Neuronal stem cell (in vitro differentiated cells): ENCODE measurements at regions not wholly inside any gene's neighbourhood (a gene's known extent, or its start where the extent isn't known, plus 50 kb on each side); places are given as distances from the start of the nearest gene placed in this dataset.

Experiments
- DNase-seq: peaks from one replicate; pipeline ENCODE4 v3.0.0-alpha.2; 2013; ENCODE audit warnings: low spot score
- H2AFZ ChIP-seq: one replicate; pipeline ENCODE4 v1.6.1; 2013; ENCODE audit warnings: mild to moderate bottlenecking, low read length, inconsistent platforms
- H2AK5ac ChIP-seq: 2 replicates; pipeline ENCODE4 v1.6.1; 2013; ENCODE audit warnings: low read depth, mild to moderate bottlenecking, inconsistent platforms, low read length, moderate library complexity, mixed read lengths
- H2BK120ac ChIP-seq: 2 replicates; pipeline ENCODE4 v1.6.1; 2013; ENCODE audit warnings: low read depth, mild to moderate bottlenecking, inconsistent platforms, low read length, moderate library complexity, mixed read lengths
- H2BK12ac ChIP-seq: one replicate; pipeline ENCODE4 v1.6.1; 2013; ENCODE audit warnings: low read length, inconsistent platforms
- H2BK15ac ChIP-seq: 2 replicates; pipeline ENCODE4 v1.6.1; 2013; ENCODE audit warnings: mild to moderate bottlenecking, low read length, inconsistent platforms, mixed read lengths
- H2BK5ac ChIP-seq: one replicate; pipeline ENCODE4 v1.6.1; 2013; ENCODE audit warnings: inconsistent platforms, mild to moderate bottlenecking, low read length, moderate library complexity
- H3K14ac ChIP-seq: one replicate; pipeline ENCODE4 v1.6.1; 2013; ENCODE audit warnings: low read length, inconsistent platforms
- H3K18ac ChIP-seq: 2 replicates; pipeline ENCODE4 v1.6.1; 2013; ENCODE audit warnings: low read length, inconsistent platforms
- H3K23ac ChIP-seq: 2 replicates; pipeline ENCODE4 v1.6.1; 2013; ENCODE audit warnings: low read depth, mild to moderate bottlenecking, mixed read lengths, low read length, inconsistent platforms; ENCODE audit not compliant: poor library complexity
- H3K27ac ChIP-seq: replicated peaks from 3 replicates; pipeline ENCODE4 v1.5.1; 2013; ENCODE audit warnings: low read length, inconsistent platforms
- H3K27me3 ChIP-seq, 3 experiments: 2 replicates each; pipeline ENCODE4 v1.6.1; 2013; ENCODE audit warnings: low read length in 3 of 3, mild to moderate bottlenecking in 2 of 3, inconsistent platforms in 1 of 3, low read depth in 1 of 3, mixed read lengths in 1 of 3, moderate library complexity in 1 of 3; ENCODE audit not compliant: control insufficient read depth in 3 of 3, insufficient read depth in 3 of 3
- H3K36me3 ChIP-seq, 2 donors: replicated peaks in 1 of 2; 2 replicates each; pipeline ENCODE4 v1.6.1; 2013; ENCODE audit warnings: low read length in 2 of 2; ENCODE audit not compliant: control insufficient read depth in 2 of 2, insufficient read depth in 2 of 2
- H3K4ac ChIP-seq: 2 replicates; pipeline ENCODE4 v1.6.1; 2013; ENCODE audit warnings: inconsistent platforms, mild to moderate bottlenecking, low read length, moderate library complexity
- H3K4me1 ChIP-seq, 2 donors: 1 replicate in 1 of 2; 2 replicates in 1 of 2; pipeline ENCODE4 v1.6.1; 2013; ENCODE audit warnings: low read length in 2 of 2, low read depth in 1 of 2; ENCODE audit not compliant: control insufficient read depth in 2 of 2, insufficient read depth in 1 of 2
- H3K4me2 ChIP-seq: one replicate; pipeline ENCODE4 v1.6.1; 2013; ENCODE audit warnings: mild to moderate bottlenecking, low read length, inconsistent platforms; ENCODE audit not compliant: insufficient read depth, poor library complexity, severe bottlenecking
- H3K4me3 ChIP-seq, 2 donors: 2 replicates each; pipeline ENCODE4 v1.5.1; 2013; ENCODE audit warnings: low read length in 2 of 2, mild to moderate bottlenecking in 2 of 2, inconsistent platforms in 1 of 2, moderate library complexity in 1 of 2
- H3K79me1 ChIP-seq: one replicate; pipeline ENCODE4 v1.6.1; 2013; ENCODE audit warnings: low read depth, mild to moderate bottlenecking, inconsistent platforms, low read length, moderate library complexity
- H3K9ac ChIP-seq: one replicate; pipeline ENCODE4 v1.6.1; 2013; ENCODE audit warnings: mild to moderate bottlenecking, low read depth, low read length, inconsistent platforms; ENCODE audit not compliant: poor library complexity
- H3K9me3 ChIP-seq, 2 donors: replicated peaks in 1 of 2; 2 replicates each; pipeline versions ENCODE3 to v1.6.1; 2013; ENCODE audit warnings: low read length in 2 of 2, mild to moderate bottlenecking in 2 of 2, inconsistent platforms in 1 of 2, low read depth in 1 of 2, mixed read lengths in 1 of 2, moderate library complexity in 1 of 2; ENCODE audit not compliant: control insufficient read depth in 2 of 2, insufficient read depth in 1 of 2
- H4K8ac ChIP-seq: one replicate; pipeline ENCODE4 v1.6.1; 2013; ENCODE audit warnings: low read depth, mild to moderate bottlenecking, inconsistent platforms, low read length, moderate library complexity
- H4K91ac ChIP-seq: one replicate; pipeline ENCODE4 v1.6.1; 2013; ENCODE audit warnings: low read length, low read depth, mild to moderate bottlenecking, inconsistent platforms; ENCODE audit not compliant: poor library complexity
- WGBS, 2 donors: extraction: QIAGEN DNeasy Blood & Tissue Kit; methylation state at CpG; one replicate each; pipeline ENCODE4 v1.1.7; 2013; ENCODE audit warnings: missing lambda C conversion rate in 2 of 2, mixed read lengths in 1 of 2; ENCODE audit not compliant: insufficient read length in 2 of 2, insufficient replicate concordance in 1 of 2; ENCODE audit errors: extremely low coverage in 2 of 2; 5-methylcytosine and 5-hydroxymethylcytosine counted together

DNA sequence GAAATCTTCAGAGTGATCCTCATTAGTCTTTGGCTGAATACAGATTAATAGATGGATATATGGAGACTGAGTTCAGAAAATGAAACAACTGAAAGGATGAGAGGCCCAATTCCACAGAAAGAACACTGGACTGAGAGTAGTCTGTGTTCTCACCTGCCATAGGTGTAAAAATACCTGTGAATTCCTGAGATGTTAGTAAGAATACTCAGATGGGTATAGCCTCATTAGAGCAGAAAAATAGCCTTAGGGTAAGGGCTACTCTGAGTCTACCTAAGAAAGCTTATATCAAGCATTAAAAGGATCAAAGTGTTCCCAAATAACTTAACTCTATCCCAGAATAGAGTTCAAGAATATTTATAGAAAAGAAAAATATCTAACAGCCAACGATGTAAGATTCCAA is 1510.3 kb upstream of the SEL1L start:
- Histone ChIP-seq H2BK12ac (no peak overlapping the region), H2AK5ac (no peak overlapping the region), H4K8ac (no peak overlapping the region), H3K4me3 (no peak overlapping the region), H3K4ac (no peak overlapping the region), H3K18ac (no peak overlapping the region), H2BK120ac (no peak overlapping the region), H3K27ac (no peak overlapping the region), H4K91ac (no peak overlapping the region), H3K36me3 (no peaks in the 10 kb centered on the region), H3K4me2 (no peak overlapping the region), H3K9me3 (no peaks in the 10 kb centered on the region), H3K23ac (no peak overlapping the region), H3K27me3 (no peaks in the 10 kb centered on the region), H2BK5ac (no peak overlapping the region), H3K9ac (no peak overlapping the region), H2AFZ (no peak overlapping the region), H2BK15ac (no peak overlapping the region), H3K4me1 (no peaks in the 10 kb centered on the region), H3K79me1 (no peaks in the 10 kb centered on the region), H3K14ac (no peak overlapping the region)
- WGBS, 2 donors = no CpG with 5 or more reads among the region's 1 CpG
- no peak for DNase-seq

DNA sequence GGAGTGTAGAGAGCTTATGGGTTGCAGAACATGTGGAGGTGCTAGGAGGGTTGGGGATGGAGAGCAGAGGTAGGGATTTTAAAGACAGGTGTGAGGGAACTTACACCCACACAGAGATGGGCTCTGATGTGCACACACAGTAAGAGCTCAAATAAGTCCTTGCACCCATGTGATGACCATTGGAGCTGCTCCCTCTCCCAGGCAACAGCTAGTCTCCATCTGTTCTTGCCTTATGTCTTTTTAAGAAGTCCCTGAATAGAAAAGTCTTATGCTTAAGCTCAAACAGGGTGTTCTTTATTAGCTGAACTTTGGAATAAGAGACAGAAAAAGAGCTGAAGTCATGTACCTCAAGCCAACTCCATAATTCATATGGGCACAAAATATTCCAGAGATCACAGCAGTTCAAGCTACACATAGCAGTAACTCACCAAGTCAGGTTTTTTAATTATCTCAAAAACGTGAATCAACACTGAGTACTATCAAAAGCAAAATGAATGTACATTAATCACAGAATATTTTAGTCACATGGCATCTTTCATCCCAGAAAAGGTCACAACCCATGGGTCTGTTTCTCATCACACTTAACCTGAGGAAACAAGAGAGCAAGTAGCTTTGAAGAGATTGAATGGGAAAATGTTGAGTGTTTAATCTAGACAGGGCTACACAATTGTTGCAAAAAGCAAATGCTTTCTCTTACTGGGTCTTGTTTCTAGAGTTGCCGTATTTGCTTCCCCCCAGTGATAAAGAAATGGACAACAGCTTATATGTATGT is 1513.6 kb upstream of the SEL1L start:
- H2BK5ac ChIP-seq = no peak overlapping the region
- H2AK5ac ChIP-seq = no peak overlapping the region
- H2AFZ ChIP-seq = no peak overlapping the region
- no peak for DNase-seq
- no peaks in the 10 kb centered on the region for H3K4me1 ChIP-seq
- H3K27me3 ChIP-seq = no peaks in the 10 kb centered on the region
- H3K4me2 ChIP-seq = no peak overlapping the region
- H3K18ac ChIP-seq = no peak overlapping the region
- H2BK120ac ChIP-seq = no peak overlapping the region
- H2BK15ac ChIP-seq = no peak overlapping the region
- H3K27ac ChIP-seq = no peak overlapping the region
- no peak overlapping the region for H3K14ac ChIP-seq
- no peak overlapping the region for H4K91ac ChIP-seq
- H3K79me1 ChIP-seq = no peaks in the 10 kb centered on the region
- no peak overlapping the region for H3K23ac ChIP-seq
- H4K8ac ChIP-seq = no peak overlapping the region
- H3K4me3 ChIP-seq = no peak overlapping the region
- no CpG with 5 or more reads among the region's 2 CpGs for WGBS, 2 donors
- no peaks in the 10 kb centered on the region for H3K36me3 ChIP-seq
- H3K9ac ChIP-seq = no peak overlapping the region
- H3K9me3 ChIP-seq = no peaks in the 10 kb centered on the region
- H2BK12ac ChIP-seq = no peak overlapping the region
- no peak overlapping the region for H3K4ac ChIP-seq

DNA sequence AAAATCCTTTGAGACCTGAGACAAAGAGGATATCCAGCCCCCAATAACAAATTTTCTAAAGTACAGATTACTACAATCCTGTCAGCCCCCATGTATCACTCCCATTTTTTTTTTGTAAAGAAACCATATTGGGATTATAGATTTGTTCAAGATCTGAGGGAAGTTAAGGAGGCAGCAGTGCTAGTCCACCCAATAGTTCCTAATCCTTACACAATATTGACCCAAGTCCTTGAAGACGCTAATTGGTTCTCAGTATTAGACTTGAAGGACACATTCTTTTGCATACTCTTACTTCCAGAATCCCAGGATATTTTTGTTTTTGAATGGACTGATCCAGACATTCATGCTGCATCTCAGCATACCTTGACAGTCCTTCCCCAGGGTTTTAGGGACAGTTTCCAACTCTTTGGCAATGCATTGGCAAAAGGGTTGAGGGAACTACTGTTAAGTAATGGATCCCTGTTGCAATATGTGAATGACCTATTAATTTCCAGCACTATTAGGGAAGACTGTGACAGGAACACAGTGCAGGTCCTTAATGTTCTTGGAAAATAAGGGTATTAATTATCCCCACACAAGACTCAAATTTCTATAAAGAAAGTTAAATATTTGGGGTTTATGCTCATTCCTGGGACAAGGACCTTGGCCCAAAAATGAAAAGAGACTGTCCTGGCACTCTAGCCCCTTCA is 1519.5 kb upstream of the SEL1L start:
- H2AK5ac ChIP-seq = no peak overlapping the region
- no peaks in the 10 kb centered on the region for H3K27me3 ChIP-seq
- H2BK12ac ChIP-seq = no peak overlapping the region
- no peak overlapping the region for H4K8ac ChIP-seq
- no peak overlapping the region for H3K4ac ChIP-seq
- H3K9me3 ChIP-seq = no peaks in the 10 kb centered on the region
- no peaks in the 10 kb centered on the region for H3K4me1 ChIP-seq
- no peaks in the 10 kb centered on the region for H3K79me1 ChIP-seq
- no peak overlapping the region for H3K14ac ChIP-seq
- H3K36me3 ChIP-seq = no peaks in the 10 kb centered on the region
- no peak overlapping the region for H3K4me2 ChIP-seq
- no peak overlapping the region for H3K9ac ChIP-seq
- no peak overlapping the region for H2BK15ac ChIP-seq
- no peak overlapping the region for H3K23ac ChIP-seq
- no peak overlapping the region for H4K91ac ChIP-seq
- H3K4me3 ChIP-seq = no peak overlapping the region
- no peak for DNase-seq
- WGBS, 2 donors = no CpG with 5 or more reads among the region's 1 CpG
- H3K27ac ChIP-seq = no peak overlapping the region
- no peak overlapping the region for H2AFZ ChIP-seq
- H2BK120ac ChIP-seq = no peak overlapping the region
- H3K18ac ChIP-seq = no peak overlapping the region
- H2BK5ac ChIP-seq = no peak overlapping the region

DNA sequence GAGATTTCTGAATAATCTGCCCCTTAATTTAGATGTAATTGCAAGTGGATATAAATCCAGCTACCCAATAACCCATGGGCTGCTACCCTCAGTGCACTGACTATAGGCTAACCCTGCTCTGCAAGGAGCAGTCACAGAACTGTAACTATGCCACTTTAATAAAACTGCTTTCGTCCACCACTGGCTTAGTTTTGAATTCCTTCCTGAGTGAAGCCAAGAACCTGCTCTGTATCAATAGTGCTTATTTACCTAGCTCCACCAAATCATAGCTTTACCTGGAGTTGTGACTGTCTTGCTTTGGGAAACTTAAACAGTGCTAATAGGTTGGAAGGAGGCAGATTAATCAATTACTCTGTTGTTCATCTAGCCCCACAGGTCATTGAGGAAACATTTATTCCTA is 1524.4 kb upstream of the SEL1L start:
- no peak overlapping the region for H3K4me2 ChIP-seq
- H2AK5ac ChIP-seq = no peak overlapping the region
- H4K8ac ChIP-seq = no peak overlapping the region
- no peak overlapping the region for H3K9ac ChIP-seq
- no peak overlapping the region for H3K4me3 ChIP-seq
- WGBS, 2 donors = no CpG with 5 or more reads among the region's 1 CpG
- H2BK5ac ChIP-seq = no peak overlapping the region
- no peak overlapping the region for H2BK12ac ChIP-seq
- no peak overlapping the region for H3K27ac ChIP-seq
- no peak overlapping the region for H2BK15ac ChIP-seq
- H3K27me3 ChIP-seq = no peaks in the 10 kb centered on the region
- H3K23ac ChIP-seq = no peak overlapping the region
- DNase-seq = no peak
- H4K91ac ChIP-seq = no peak overlapping the region
- no peak overlapping the region for H3K4ac ChIP-seq
- no peak overlapping the region for H3K14ac ChIP-seq
- H3K36me3 ChIP-seq = no peaks in the 10 kb centered on the region
- no peaks in the 10 kb centered on the region for H3K79me1 ChIP-seq
- no peak overlapping the region for H2AFZ ChIP-seq
- H3K9me3 ChIP-seq = peaks cover 0 to 1% of the 10 kb centered on the region in 2 donors
- H3K18ac ChIP-seq = no peak overlapping the region
- no peaks in the 10 kb centered on the region for H3K4me1 ChIP-seq
- H2BK120ac ChIP-seq = no peak overlapping the region
